NCI-H2227 (cell line): ENCODE measurements at regions not wholly inside any gene's neighbourhood (a gene's known extent, or its start where the extent isn't known, plus 50 kb on each side); places are given as distances from the start of the nearest gene placed in this dataset.
"Not testable (repeated sequence)": the region's sequence is repeated elsewhere in the genome, so short reads cannot be mapped to it uniquely, and the experiment has no call there.

ENCODE experiments used
- DNase-seq: peaks from one replicate; lab custom pipeline; 2025; ENCODE audit not compliant: unreplicated experiment; lab: John Stamatoyannopoulos, UW

DNA sequence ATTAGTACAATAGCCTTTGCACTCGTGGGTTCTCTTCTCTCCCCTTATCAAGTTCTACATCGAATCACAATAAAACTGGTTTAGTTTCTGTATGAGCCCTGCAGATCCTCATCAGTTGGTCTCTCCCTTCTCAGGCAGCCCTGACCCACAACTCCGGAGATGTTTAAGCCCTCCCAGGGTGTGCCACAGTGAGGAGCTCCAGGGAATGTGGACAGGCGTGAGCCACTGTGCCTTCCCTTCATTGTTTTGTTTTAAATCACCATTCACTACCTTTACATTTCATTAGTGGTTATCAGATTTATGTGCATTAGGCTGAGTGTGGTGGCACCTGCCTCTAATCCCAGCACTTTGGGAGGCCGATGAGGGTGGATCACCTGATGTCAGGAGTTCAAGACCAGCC, 133.2 kb downstream of the LARP7 start:
- no peak for DNase-seq

DNA sequence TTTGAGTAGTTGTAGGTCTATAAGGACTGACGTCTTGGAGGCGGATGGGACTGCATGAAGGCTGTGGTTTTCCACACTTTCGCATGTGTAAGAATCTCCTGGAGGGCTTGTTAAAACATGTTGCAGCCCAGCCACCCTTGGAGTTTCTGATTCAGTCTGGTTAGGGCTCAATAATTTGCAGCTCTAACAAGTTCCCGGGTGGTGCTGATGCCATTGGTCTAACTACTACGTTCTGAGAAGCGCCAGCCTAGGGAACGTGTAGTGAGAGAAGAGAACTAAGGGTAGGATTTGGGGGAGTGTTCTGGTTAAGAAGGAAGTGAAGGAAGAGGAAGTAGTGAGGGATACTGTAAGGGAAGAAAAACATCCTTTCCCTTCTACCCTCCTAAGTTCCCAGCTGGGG, 138.9 kb downstream of the LARP7 start:
- no peak for DNase-seq

DNA sequence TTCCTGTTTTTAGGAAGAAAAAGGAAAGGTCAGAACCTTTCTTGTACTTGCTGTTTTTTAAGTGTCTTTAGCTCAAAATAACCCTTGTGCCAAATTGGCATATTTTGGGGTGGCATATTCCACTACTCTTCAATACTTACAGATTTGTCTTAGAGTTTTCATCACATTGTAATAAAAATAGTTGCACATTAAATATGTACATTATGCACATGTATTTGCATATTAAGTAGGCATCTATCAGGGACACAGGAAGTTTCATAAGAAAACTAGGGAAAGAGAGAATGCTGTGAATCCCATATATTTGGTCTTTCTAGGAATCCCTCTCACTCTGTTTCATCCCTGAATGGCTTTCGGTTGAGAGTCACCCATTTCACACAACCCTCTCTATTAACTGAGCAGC, 139.6 kb downstream of the LARP7 start:
- DNase-seq: no peak

DNA sequence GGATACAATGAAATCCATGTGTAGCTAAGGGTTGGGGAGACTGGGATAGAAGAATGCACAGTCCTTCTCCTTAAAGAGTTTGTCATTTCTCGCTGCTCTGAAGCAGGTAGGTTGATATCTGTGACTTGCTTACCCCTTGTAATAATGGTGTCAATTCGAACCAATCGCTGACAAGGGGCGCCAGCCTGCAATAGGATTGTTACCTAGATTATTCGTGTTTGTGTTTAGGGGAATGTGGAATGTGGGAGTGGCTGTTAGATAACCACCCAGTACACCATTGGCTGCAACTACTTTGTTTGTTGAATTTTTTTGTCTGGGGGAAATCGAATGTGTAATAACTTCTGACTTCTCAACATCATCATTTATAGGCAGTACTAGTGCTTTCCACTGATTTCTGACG, 141.6 kb downstream of the LARP7 start:
- DNase-seq: no peak

DNA sequence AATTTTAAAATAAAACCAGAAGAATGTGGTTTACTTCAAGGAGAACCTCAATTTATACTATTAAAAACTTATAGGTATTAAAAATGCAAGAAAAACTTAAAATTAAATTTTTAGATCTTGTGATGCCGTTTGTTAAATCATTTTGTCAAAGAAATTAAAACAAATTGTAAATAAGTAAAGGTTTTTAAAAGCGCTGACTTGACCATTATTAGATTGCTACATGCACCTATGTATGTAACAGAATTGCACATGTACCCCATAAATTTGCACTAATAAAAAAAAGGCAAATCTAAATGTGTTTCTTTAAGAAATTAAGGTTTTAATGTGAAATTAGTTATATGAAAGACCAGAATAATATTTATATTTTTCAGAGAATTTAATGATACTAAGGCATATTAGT, 156.1 kb downstream of the LARP7 start:
- no peak for DNase-seq

DNA sequence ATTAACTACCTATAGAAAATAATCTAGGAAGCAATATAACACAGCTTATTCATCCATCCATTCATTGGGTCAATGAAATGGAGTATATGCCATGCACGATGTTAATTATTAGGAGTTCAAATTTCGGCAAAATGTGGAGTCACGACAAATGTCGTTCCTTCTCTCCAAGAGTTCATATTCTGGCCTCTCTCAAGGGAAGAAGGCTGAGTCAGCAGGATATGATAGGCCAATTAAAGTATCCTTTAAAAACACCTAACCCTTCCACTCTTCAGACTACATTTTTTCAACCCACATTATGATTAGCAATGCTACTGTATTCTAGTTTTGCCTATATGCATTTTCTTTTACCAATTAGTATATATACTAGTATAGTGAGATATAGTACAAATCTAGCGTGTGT, 163.1 kb downstream of the LARP7 start:
- no peak for DNase-seq

DNA sequence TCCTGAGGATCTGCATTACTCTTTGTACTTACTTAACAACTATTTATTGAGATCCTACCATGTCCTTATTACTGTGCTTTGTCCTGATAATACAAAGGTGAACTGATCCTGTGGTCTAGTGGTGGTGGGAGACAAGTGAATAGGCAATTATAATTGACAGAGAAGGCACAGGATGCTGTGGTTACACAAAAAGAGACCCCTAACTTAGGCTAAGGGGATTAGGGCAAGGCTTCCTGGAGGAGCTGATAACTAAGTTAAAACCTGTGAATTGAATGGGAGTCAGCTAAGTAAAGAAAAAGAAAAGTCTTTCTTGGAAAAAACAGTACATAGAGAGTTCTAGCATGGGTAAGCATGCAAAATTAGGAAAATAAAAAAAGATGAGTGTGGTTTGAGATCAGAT, 164.4 kb downstream of the LARP7 start:
- no peak for DNase-seq

DNA sequence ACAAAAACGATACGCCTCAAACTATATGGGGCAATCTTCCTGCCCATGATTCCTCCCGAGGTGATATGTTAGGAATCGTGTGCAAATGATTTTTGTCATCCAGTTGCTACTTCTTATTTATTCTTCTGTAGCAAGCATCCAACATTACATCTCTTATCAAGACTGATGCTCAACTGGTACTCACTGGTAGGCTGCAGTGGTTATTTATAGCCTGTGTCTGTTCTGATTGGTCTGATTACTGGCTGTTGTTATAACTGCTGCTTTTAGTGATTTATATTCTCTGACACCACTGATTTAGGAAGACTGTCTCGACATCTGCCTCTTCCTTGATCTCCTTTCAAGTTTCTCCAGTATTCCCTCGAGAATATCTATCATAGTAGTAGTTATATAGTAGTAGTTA, 165.8 kb downstream of the LARP7 start:
- DNase-seq: no peak

DNA sequence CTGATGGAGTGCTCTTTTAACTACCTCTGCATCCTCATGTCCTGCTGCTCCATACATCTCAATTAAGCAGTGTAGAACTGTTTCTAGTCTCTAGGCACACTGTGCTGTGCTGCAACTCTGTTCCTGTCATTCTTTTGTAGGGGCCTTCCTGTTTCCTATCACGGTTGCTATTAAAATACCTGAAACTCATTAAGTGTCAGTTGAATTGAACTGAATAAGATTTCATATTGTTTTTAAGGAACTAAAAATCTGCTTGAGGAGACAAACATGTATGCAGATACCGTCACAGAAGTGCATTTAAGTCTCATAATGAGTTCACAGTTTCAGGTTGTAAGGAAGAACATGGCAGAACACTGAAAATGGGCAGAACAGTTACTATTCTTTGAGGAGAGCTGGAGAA, 170.1 kb downstream of the LARP7 start:
- no peak for DNase-seq

DNA sequence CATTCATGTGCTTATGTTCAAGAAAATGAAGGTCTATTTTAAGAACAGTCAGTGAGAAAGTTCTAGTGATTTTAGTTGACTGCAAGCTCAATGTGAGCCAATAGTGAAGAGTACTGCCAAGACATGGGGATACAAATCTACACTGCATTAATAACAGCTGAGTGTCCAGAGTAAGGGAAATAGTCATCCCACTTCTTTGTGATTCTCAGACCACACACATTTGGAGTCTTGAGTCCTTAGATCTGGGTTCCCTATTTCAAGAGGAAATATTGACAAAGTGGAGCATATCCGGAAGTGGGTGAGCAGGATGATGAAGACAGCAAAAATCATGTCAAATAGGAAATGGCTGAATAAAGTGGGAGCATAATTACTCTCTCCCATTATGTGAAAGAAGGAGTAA, 171.1 kb downstream of the LARP7 start:
- DNase-seq: no peak

DNA sequence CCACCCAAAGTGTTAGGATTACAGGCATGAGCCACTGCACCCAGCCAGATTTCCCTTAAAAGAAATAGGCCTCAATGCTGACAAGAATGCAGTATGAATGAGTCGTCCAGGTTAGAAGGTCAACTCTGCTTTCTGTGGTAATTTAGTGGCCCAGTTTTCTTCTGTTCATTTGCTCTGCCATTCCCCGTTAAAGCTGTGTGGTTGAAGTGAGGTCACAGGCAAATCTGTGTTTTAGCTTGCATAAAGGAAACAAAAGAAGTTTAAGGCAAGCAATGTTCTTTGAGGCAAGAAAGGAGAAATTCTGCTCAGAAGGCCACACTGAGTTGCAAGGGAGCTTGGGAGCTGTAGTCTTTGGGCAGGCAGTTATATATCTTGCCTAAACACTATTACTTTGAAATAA, 176.8 kb downstream of the LARP7 start:
- DNase-seq: no peak

DNA sequence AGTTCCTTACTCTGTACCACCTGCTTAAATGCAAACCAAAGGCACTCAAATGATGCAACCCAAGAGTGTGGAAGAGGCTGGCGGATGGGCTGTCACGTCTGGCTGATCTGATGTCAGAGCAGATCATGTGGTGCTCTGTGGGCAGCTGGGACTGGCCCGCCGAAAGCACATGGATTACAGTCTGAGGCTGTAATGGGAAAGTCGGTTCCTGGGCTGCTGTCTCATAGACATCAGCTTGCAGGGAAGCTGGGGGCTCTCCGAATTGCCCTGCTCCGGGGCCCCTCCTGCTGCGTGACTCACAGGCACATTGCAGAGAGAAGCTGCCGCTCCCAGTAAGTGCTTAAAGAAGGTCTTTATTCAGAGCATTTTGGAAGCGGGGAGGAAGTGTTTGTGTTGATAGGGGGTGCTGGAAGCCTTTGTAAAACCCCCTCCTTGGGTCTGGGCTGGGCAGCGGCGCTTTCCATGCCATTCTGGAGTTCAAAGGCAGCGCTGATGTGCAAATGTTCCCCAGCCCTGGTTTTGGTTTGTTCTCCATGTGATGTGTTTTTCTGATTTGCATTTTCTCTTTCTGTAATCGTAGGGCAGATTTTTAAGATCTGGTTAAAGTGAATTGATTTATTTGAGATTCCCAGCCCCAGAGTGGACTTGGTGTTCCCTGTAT, 181.1 kb downstream of the LARP7 start:
- DNase-seq: peak; percentile 75

DNA sequence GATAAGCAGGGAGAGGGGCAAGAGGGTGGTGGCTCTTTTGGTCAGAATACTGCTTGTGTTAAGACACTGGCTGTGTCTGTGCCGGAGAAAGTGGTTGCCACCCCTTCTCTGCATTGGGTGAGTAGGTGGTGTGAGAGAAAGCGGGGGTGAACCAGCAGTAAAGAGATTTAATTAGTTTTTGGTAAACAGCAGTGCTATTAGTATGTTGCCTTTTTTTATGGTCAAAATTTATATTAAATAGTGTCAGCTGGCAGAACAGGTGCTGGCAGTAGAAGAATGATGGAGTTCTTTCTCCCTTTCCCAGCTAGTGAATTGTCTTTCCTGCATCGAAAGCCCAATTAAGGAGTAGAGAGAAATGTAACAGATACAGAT, 181.6 kb downstream of the LARP7 start:
- DNase-seq: peak; percentile 32

DNA sequence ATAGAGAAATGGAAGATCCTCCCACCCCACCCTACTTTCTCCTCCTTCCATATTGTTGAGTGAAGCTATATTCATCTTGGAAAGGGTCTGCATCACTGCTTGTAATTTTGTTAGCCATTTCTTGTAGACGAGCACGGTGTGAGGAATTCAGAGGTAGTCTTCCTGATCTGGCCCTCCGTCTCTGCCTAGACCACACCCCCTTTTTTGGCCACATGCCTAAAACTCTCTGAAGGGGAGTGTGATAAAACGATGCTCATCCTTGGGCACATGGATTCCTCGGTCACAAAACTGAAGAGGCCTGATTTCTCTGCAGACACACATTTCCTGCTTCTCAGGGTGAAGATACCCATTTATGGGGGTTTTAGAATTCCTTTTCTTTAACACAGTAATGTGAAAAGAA, 182.8 kb downstream of the LARP7 start:
- peak; percentile 2 for DNase-seq

DNA sequence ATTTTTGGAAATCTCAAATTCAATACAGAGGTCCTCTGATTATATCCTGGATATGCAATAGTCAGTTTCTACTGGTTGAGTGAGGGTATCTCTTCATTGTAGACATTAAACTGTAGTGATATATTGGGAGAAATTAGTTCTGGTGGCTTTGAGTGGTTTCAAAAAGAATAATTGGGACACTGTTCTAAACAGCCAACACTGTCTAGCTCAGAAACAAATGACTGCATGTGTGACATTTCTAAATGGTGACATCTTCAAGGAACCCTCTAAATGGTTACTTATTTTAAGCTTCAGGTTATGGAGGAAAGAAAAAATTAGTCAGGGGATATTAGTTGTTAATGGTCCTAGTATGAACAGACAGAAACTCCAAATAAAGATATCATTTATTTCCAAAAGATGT, 186.2 kb downstream of the LARP7 start:
- DNase-seq: no peak

DNA sequence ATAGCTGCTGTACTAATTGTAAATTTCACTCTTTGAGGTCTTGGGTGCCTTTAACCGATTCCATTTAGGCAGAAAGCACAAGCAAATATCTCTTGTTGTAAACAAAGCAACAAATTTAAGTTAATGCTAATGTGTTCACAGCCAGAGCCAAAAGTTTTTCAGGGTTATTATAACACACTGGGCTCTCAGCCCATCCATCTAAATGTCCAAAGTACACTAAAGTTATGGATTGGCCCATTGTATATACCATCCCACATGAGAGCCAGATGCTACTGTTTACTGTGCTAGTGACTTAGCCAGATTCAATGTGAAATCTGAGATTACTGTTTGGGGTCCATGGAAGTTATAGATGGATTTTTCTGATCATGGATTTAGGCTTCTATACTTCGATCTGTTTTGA, 186.7 kb downstream of the LARP7 start:
- DNase-seq: no peak

DNA sequence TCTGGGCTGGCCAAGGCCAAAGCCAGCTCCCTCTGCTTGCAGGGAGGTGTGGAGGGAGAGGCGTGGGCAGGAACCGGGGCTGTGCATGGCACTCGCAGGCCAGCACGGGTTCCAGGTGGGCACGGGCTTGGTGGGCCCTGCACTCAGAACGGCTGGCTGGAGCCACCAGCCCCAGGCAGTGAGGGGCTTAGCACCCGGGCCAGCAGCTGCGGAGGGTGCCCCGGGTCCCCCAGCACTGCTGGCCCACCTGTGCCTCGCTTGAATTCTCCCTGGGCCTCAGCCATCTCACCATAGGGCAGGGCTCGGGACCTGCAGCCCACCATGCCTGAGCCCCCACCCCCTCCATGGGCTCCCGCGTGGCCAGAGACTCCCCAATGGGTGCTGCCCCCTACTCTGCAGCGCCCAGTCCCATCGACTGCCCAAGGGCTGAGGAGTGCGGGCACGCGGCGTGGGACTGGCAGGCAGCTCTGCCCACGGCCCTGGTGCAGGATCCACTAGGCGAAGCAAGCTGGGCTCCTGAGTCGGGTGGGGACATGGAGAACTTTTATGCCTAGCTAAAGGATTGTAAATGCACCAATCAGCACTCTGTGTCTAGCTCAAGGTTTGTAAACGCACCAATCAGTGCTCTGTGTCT, 193.9 kb downstream of the LARP7 start:
- no peak for DNase-seq

DNA sequence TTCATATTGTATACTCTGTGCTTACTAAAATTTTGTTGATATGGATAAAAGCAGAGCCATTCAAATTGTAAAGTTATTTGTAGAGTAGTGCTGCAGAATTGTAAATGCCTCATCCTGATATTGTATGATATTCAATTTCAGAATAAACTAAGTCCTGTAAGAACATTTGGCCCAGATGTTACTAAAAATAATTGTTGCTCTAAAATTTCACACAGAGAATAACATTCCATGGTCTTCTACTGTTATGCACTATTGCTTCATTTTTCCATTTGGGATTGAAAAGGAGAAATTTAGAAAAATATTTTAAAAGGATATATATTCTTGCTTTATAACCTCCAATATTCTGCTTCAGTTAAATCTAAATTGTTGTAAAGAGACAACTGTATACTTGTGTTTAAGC, 195.6 kb downstream of the LARP7 start:
- DNase-seq: no peak

DNA sequence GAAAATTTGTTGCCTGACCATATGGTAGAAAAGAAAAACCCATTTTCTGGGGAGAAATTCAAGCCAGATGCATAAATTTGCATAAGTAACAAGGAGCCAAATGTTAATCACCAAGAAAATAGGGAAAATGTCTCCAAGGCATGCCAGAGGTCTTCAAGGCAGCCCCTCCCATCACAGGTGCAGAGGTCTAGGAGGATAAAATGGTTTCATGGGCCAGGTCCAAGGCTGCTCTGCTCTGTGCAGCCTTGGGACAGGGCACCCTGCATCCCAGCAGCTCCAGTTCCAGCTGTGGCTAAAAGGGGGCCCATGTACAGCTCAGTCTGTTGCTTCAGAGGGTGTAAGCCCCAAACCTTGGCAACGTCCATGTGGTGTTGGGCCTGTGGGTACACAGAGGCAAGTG, 200.0 kb downstream of the LARP7 start:
- no peak for DNase-seq

DNA sequence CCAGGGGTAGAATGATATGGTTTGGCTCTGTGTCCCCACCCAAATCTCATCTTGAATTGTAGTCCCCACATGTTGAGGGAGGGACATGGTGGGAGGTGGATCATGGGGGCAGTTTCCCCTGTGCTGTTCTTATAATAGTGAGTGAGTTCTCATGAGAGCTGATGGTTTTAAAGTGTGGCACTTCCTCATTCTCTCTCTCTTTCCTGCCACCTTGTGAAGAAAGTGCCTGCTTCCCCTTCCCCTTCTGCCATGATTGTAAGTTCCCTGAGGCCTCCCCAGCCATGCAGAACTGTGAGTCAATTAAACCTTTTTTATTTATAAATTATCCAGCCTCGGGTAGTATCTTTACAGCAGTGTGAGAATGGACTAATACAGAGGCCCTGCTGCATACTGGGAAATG, 201.1 kb downstream of the LARP7 start:
- DNase-seq: not testable (repeated sequence)

DNA sequence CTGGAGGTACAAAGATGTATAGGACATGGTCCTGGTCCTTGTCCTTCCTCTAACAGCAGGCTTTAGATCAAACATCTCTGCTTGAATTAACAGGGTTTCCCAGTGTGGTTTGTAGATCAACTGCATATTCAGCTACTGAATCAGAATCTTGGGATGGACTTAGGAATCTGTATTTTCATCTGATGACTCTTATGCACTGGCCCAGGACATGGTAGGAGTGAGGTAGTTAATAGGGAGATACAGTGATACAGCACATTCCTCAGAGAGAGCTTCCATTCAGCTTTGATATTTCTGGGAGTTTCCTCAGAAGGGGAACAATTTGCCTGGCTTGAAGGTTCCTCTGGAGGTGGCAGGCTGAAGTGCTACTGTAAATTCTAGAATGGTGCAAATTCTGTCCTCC, 203.1 kb downstream of the LARP7 start:
- DNase-seq: no peak

DNA sequence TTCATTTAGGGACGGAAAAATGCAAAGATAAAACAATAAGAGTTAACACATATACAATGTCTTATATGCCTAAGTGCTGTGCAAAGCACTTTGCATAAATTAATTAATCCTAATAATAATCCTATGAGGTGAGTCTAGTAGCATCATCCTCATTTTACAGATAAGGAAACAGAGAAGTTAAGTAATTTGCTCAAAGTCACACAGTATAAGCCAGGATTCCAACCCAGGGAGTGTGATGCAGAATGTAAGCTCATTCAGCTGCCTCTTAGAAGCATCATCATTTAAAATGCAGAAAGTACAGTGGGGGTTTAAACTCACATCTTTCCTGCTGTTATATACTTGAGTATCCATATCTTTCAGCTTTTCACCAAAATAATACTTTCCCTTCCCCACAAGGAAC, 203.7 kb downstream of the LARP7 start:
- no peak for DNase-seq

DNA sequence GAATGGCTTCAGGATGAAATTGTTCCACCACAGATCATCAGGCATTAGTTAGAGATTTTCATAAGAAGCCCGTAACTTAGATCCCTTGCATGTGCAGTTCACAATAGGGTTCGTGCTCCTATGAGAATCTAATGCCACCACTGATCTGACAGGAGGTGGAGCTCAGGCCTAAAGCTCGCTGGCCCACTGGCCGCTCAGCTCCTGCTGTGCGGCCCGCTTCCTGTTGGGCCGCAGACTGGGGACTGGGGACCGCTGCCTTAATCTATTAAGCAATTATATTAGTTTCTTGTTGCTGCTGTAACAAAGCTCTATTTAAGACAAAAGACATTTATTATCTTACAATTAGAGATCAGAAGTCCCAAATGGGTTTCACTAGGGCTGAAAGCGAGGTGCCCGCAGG, 205.6 kb downstream of the LARP7 start:
- DNase-seq: no peak
